ENCODE measurements at regions not wholly inside any gene's neighbourhood (a gene's known extent, or its start where the extent isn't known, plus 50 kb on each side); places are given as distances from the start of the nearest gene placed in this dataset.

DNA sequence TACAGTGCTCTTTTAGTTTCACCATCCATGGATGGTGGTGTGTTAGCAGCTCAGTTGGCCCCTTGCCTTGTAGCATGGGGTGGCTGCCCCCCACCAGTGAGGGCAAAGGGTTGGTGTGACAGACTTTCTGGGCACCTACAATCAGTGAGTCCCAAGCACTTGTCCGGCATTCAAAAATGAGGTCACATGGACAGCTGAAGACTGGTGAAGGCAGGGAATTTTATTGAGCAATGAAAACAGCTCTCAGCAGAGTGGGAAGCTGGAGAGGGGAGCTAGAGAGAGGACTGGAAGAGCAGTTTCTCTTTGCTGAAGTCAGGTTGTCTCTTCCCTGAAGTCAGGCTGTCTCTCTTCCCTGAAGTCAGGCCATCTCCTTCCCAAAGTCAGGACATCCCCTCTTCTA lies 1053.2 kb downstream of the SLITRK1 start:
- TF ChIP-seq, protein P1, sequence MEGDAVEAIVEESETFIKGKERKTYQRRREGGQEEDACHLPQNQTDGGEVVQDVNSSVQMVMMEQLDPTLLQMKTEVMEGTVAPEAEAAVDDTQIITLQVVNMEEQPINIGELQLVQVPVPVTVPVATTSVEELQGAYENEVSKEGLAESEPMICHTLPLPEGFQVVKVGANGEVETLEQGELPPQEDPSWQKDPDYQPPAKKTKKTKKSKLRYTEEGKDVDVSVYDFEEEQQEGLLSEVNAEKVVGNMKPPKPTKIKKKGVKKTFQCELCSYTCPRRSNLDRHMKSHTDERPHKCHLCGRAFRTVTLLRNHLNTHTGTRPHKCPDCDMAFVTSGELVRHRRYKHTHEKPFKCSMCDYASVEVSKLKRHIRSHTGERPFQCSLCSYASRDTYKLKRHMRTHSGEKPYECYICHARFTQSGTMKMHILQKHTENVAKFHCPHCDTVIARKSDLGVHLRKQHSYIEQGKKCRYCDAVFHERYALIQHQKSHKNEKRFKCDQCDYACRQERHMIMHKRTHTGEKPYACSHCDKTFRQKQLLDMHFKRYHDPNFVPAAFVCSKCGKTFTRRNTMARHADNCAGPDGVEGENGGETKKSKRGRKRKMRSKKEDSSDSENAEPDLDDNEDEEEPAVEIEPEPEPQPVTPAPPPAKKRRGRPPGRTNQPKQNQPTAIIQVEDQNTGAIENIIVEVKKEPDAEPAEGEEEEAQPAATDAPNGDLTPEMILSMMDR (conservative IDR thresholded peaks at IDR 0.05; ENCODE audit: low read length), result no peak
- TF ChIP-seq EZH2phosphoT487 (IDR thresholded peaks at IDR 0.05; ENCODE audit: borderline replicate concordance, low read depth, low read length), result no peak
